Activated CD4-positive, CD25-positive, alpha-beta regulatory T cell treated with anti-CD3 and anti-CD28 coated beads, Interleukin-2, amount 50 U/mL, for 16 hours (primary cell): ENCODE measurements at regions not wholly inside any gene's neighbourhood (a gene's known extent, or its start where the extent isn't known, plus 50 kb on each side); places are given as distances from the start of the nearest gene placed in this dataset.
A peak's percentile ranks its signal among the peaks of the same experiment; 100 is the strongest.

Source experiments
- DNase-seq: peaks from one replicate; pipeline ENCODE4 v3.0.0-alpha.2; 2020; ENCODE audit warnings: low read depth, low spot score

GRCh38 chr2:64221935-64222334 lies 77.7 kb upstream of the PELI1 start:
- no peak for DNase-seq

DNA sequence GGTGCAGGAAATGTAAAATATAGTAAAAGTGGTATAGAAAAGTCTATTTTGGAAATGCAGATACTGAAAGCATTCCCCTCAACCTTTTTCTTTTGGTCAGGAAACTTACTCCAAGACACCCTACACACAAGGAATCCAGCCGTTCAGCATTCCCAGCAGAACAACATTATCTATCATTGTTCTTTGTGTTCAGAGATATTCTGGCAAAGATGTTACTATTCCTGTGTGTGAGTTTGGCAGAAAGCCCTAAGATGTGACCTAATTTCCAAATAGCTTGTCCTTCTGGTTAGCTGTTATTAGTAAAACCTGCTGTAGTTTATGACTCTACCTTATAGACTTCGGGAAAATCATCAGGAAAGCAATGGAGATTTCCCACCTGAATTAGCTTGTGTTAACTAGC lies 78.1 kb upstream of the PELI1 start:
- no peak for DNase-seq

DNA sequence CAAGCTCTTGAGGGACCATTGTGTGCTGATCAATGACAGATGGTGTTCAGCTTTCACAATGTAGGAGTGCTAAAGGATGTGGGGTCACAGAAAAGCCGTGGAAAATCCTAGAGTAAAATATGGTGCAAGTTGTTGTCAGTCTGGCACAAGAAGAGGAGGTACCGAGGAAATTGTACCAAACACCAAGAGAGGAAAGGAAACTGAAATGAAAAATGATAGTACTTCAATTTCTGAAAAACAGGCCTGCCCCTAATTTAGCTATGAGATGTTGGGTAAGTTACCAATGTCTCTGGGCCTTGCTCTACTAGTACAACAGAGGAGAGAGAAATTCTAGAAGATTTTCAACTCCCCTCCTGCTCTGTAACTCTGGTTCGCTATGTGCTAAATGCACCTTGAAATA lies 78.8 kb upstream of the PELI1 start:
- DNase-seq: no peak

- no peak for DNase-seq
Measured at GRCh38 chr2:64225491-64225890, 81.3 kb upstream of the PELI1 start.

DNA sequence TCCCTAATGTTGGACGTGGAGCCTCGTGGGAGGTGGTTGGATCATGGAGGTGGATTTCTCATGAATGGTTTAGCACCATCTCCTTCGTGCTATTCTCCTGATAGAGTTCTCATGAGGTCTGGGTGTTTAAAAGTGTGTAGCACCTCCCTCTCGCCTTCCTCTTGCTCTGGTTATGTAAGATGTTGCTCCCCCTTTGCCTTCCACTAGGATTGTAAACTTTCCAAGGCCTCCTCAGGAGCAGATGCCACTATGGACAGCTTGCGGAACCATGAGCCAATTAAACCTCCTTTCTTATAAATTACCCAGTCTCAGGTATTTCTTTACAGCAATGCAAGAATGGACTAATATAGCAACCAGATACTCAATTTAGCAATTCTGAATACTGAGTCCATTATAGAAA lies 82.4 kb upstream of the PELI1 start:
- DNase-seq: no peak

- no peak for DNase-seq
Measured at GRCh38 chr2:64227603-64228125, 83.4 kb upstream of the PELI1 start.

- peak; percentile 22 for DNase-seq
Measured at GRCh38 chr2:64228126-64228678, 84.0 kb upstream of the PELI1 start.

- no peak for DNase-seq
Measured at GRCh38 chr2:64228918-64229317, 84.7 kb upstream of the PELI1 start.

DNA sequence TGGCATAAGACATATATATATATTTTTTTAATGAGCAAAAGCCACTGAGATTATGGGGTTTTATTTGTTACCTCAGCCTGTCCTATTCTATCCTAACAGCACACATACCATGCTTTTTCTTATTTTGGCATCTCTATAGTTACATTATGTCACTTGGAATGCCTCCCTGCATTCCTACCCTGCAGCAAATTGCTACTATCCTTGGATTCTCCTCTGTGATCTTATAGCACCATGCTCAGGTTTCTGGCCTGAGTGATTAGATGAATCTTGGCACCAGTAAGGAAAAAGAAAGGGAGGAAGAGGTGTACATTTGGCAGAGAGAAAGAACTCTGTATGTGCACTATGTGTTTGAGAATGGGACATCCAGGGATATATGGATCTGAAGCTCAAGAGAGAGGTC lies 86.3 kb upstream of the PELI1 start:
- DNase-seq: no peak

- DNase-seq: no peak
Measured at GRCh38 chr2:64232266-64232665, 88.0 kb upstream of the PELI1 start.

DNA sequence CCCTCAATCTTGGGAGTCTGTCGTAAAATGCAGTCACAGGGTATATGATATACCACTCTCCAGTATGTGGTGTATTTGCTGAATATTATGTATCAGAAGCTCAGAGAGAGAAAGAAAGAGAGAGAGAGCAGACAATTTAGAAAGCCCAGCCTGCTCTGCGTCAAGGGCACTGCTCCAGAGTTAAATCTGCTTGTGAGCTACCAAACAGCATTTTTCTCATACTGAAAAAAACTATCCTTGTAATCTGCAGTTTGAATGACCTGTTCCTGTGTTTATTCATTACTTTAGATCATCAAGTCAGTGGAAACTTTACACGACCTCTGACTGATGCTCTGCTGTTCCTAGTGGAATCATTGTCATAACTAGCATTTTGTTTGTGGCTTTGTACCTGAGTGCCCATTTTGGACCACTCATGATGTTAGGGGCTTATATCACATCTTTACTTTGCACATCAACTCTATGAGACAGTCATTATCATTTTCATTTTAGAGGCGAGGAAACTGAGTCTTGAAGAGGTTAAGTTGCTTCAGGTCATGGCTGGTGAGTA lies 89.2 kb upstream of the PELI1 start:
- DNase-seq: no peak

GRCh38 chr2:64234150-64234549 lies 89.9 kb upstream of the PELI1 start:
- no peak for DNase-seq

- no peak for DNase-seq
Measured at GRCh38 chr2:64234785-64235184, 90.6 kb upstream of the PELI1 start.

GRCh38 chr2:64237266-64237665 lies 93.0 kb upstream of the PELI1 start:
- DNase-seq: no peak

DNA sequence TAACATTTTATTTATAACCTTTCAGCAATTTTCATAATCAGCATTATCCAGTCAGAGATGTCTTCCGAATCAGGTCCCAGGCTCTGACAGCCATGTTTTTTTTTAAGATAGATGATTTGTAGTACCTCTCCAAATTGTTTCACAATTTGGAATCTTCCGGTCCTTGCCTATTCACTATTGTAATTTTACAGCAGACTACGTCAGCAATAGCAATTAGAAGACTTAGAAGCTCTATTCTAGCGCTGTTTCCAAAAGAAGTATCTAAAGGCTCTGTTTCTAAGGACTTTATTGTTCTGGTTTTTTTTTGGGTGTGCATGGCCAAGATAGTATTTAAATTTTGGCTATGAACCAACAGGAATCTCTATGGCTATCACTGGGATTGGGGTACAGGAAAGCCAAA lies 94.6 kb upstream of the PELI1 start:
- DNase-seq: no peak

DNA sequence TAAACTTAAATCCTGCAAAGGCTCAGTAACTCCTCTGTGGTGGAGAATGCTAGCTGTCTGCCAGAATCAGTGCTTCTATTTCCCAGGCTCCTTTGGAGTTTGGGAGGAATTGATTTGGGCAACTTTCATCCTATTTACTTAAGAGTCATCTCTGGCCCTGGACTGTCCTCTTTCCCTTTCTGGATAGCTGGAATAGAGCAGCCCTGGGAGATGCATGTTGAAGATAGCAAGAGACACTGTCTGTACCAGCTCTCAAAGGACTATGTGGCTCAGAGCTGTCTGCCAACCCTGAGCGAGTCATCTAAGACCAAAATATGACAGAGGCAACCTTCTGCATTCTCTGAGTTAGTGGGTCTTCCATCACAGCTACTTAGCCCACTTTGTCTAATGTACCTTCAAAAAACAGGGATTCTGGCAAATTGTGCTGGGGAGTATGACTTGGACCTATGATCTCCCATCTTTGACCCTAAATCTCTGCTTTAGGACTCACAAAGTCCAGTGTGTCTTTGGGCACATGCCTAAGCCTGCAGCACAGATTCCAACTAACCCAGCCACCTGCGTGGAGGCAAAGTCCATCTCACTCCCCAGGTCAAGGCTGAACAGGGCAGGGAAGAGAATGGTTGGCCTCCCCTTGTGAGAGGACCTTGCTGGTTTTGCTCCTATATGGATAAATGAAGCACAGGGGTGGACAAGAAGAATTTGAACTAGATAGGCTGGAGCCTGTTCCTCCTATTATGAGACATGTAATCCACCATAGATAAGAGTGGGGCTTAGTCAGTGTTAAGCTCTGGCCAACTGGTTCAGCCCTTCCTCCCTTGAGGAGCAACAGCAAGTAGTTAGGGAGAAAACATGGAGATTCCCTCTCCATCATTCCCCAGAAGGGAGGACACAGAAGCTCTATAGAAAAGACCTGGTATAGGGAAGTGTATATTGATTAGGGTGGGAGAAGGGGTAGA lies 99.1 kb upstream of the PELI1 start:
- no peak for DNase-seq

GRCh38 chr2:64244037-64244416 lies 99.8 kb upstream of the PELI1 start:
- DNase-seq: no peak

DNA sequence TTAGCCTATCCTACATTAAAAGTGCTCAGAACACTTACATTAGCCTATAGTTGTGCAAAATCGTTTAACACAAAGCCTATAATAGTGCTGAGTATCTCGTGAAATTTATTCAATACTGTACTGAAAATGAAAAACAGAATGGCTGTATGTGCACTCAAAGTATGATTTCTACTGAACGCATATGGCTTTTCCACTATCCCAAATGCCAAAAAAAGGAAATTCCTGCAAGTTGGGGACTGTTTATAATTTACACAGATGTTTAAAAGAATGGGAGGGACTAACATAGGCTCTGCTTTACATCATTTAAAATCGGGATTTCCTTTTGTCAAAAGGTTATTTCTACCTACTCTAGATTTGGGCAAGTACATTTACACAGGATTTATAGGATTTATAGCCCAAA lies 101.4 kb upstream of the PELI1 start:
- no peak for DNase-seq

DNA sequence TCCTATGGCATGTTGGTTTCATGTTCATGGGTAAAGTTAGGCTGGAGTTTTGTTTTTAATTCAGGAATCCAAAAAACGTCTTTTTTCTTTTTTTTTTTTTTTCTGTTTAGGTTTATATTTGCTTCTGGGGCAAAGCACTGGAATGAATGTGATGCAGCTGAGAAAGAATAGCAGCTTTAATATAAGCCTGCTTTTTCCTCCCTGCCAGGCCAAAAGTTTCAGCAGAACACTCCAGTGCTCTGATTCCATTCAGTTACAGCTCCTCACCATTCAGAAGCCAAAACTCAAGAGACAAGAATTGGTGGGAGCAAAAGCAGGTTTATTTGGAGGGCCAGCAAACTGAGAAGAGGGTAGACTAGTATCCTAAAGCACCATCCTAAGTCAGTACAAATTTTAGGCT lies 102.7 kb upstream of the PELI1 start:
- DNase-seq: no peak

- DNase-seq: no peak
Measured at GRCh38 chr2:64249426-64249825, 105.2 kb upstream of the PELI1 start.

DNA sequence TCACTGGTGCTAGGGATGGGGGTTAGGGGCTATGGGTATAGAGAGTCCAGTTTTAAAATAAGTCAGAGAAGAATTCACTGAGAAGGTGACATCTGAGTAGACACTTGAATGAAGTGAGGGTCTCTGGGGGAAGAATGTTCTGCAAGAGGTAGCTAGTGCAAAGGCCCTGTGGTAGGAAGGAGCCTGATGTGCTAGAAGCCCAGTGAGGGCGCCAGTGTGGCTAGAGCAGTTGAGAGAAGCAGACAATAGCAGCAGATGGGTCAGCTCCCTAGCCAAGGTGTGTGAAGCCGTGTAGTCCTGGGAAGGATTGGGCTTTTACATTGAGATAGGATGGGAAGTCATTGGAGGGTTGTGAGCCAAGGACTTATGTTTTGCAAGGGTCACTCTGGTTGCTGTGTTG lies 105.8 kb upstream of the PELI1 start:
- no peak for DNase-seq

- no peak for DNase-seq
Measured at GRCh38 chr2:64250751-64251423, 106.7 kb upstream of the PELI1 start.
